Activated CD8-positive, alpha-beta T cell treated with anti-CD3 and anti-CD28 coated beads, Interleukin-2, amount 10 ng/mL, durations not matched to agents 7 days and 5 days (primary cell): ENCODE measurements at regions not wholly inside any gene's neighbourhood (a gene's known extent, or its start where the extent isn't known, plus 50 kb on each side); places are given as distances from the start of the nearest gene placed in this dataset.

Experiments
- ATAC-seq: fragments of 150-1000 bp; cut with Tn5 transposase; one replicate; pipeline ENCODE4 v1.10.0; 2021; ENCODE audit warnings: moderate library complexity
- CTCF ChIA-PET: fragments of 350-600 bp; sonication (Branson Sonifier 250); formaldehyde crosslinking; loops from one replicate; lab custom pipeline; 2021; ENCODE audit warnings: antibody characterized with exemption; lab: Charles Lee
- POLR2A ChIA-PET: fragments of 350-600 bp; sonication (Branson Sonifier 250); formaldehyde crosslinking; loops from one replicate; lab custom pipeline; 2021; ENCODE audit warnings: antibody characterized with exemption; lab: Charles Lee
- DNase-seq: peaks from one replicate; pipeline ENCODE4 v3.0.0-alpha.2; 2020
- H3K27ac Mint-ChIP-seq: one replicate; pipeline ENCODE4 v1.8.0; 2021; ENCODE audit warnings: mild to moderate bottlenecking, mixed read lengths
- H3K27me3 Mint-ChIP-seq: one replicate; pipeline ENCODE4 v1.8.0; 2021; ENCODE audit warnings: low read depth, mixed read lengths
- H3K36me3 Mint-ChIP-seq: one replicate; pipeline ENCODE4 v1.8.0; 2021; ENCODE audit warnings: low read depth, mixed read lengths
- H3K4me1 Mint-ChIP-seq: one replicate; pipeline ENCODE4 v1.8.0; 2021; ENCODE audit warnings: low read depth, mixed read lengths
- H3K4me3 Mint-ChIP-seq: one replicate; pipeline ENCODE4 v1.8.0; 2021; ENCODE audit warnings: mild to moderate bottlenecking, mixed read lengths
- H3K9me3 Mint-ChIP-seq: one replicate; pipeline ENCODE4 v1.8.0; 2022; ENCODE audit warnings: mixed read lengths; ENCODE audit not compliant: insufficient read depth

DNA sequence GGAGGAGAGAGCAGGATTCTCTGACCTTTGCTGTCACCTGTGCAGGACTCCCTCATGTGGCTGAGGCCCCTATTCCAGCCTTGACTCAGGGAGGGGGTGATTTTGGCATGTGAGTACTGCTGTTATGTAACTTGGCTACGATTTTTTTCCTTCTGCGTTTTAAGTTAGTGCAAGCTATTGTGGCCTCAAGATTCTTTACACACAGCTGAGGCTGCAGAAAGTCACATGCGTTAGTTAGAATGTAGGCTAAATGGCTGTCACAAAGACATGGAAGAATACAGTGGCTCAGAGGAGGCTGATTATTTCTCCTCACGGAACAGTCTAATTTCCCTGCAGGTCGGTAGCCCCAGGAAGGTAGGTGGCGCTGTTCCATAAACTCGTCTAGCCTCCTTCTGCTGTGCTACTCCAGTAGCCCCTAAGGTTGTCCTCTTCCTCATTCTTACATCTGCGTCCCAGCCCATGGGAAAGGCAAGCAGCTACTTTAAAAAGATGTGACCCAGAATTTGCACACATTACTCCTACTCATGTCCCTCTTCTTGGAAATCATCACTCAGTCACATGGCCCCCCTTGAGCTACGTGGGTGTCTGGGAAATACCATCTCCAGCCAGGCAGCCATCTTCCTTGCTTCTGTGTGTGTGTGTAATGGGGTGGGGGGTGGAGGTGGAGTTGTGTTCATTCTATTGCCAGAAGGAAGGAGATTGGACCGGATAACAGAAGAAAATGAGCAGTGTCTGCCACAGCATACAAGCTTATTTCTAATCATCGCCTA lies 486.6 kb downstream of the CCDC171 start:
- no peak overlapping the region for H3K4me3 Mint-ChIP-seq
- H3K9me3 Mint-ChIP-seq, result no peaks in the 10 kb centered on the region
- H3K4me1 Mint-ChIP-seq, result no peaks in the 10 kb centered on the region
- ChIA-PET POLR2A (no interaction called here), CTCF (interaction anchor here (1.2 kb wide), 1 partner anchor 94 kb away, joined by 3 read pairs; no protein-coding TSS in a partner anchor)
- peaks cover 14% of the 10 kb centered on the region for H3K27me3 Mint-ChIP-seq
- DNase-seq (no peak), ATAC-seq (no peak)
- H3K36me3 Mint-ChIP-seq, result no peaks in the 10 kb centered on the region
- H3K27ac Mint-ChIP-seq, result no peak overlapping the region

DNA sequence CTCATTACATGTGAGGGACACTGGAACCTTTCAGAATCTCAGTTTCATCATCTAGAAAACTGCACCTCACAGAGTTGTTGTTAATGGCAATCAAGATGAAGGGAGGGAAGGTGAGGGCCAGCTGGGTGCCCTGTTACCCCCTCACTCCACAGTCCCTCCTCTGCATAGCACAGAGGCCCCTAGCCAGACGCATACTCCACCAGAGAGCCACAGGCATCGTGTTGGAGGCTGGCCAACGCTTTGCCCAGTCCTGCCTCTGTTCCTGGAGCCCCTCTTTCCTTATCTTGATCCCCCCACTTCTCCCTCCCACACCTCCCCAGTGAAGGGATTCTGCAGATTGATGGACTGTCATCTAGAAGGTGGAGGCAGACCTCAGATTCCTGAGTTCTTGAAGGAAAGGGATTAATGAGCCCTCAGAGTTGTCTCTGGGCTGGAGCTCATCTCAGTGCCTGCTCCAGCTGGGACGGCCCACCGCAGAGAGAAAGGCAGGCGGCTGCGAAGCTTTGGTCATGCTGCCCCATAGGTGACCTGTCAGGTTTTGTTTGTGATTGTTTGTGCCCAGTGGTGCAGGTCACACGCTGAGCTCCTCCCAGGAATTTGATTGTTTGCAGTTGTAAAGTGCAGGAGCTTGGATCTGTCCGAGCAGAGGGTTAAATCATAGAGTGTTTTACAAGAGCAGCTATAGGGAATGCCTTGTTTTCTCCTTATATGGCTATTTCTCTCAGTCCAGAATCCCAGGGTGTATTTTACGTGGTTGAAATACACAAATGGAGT lies 487.3 kb downstream of the CCDC171 start:
- no peak overlapping the region for H3K27ac Mint-ChIP-seq
- no peak for DNase-seq

DNA sequence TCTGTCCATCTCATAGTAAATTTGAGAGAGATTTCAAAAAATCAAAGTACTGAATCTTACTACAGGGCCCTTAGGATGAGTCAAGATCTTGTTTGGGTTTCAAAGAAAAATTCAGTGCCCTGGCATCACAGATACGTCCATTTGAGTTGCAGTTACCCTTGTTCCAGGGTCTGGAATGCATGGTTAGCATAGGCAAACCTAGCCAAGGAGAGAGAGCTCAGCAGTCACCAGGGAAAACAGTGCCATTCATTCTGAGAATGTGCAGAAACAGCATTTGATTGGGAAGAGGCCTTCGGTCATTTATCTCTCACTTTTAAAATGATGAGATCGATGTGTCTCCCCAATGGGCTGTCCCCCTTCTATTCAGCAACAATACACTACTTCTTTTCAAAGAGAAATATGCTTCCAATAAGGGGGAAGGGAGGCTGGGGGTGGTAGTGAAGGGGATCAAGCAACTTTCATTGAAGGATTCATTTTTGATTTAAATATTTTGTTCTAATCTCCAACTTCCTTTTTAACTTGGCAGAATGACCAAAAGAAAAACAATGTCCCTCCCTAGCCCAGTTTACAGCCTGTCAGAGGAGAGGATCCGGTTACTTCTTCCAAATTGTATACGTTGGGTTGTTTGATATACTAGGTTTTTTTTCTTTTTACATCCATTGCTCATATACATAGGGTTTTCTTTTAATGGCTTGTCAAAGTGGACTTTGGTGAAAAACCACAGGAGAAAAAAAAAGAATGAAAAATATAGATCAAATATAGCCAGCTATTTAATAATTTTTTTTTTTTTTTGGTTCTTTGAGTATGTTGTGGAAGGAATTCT lies 491.1 kb downstream of the CCDC171 start:
- Mint-ChIP-seq H3K27ac (no peak overlapping the region), H3K27me3 (peaks cover 6% of the 10 kb centered on the region), H3K9me3 (no peaks in the 10 kb centered on the region), H3K4me3 (no peak overlapping the region), H3K4me1 (no peaks in the 10 kb centered on the region), H3K36me3 (no peaks in the 10 kb centered on the region)
- POLR2A ChIA-PET, result no interaction called here
- ATAC-seq, result no peak
- DNase-seq, result no peak
- CTCF ChIA-PET, result no interaction called here

More for the DNA sequence above, 487.3 kb downstream of the CCDC171 start:
- Mint-ChIP-seq H3K4me3 (no peak overlapping the region), H3K27me3 (peaks cover 14% of the 10 kb centered on the region), H3K9me3 (no peaks in the 10 kb centered on the region), H3K4me1 (no peaks in the 10 kb centered on the region), H3K36me3 (no peaks in the 10 kb centered on the region)
- CTCF ChIA-PET, result no interaction called here
- ATAC-seq, result no peak
- POLR2A ChIA-PET, result no interaction called here

DNA sequence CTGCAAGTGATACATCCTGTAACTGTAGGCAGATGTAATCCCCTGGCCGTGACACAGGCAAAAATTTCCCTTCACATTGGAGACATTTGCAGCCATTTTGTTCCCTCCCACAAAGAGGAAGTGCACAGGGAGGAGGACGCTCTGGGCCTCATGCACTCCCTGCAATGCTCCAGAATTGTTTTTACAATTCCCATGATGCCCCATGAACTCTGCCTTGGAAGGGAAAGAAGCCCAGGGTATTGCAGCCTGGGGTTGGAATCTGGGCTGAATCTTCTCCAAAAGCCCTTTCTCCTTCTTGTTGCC lies 491.7 kb downstream of the CCDC171 start:
- H3K36me3 Mint-ChIP-seq, result no peaks in the 10 kb centered on the region
- no peaks in the 10 kb centered on the region for H3K4me1 Mint-ChIP-seq
- H3K9me3 Mint-ChIP-seq, result no peaks in the 10 kb centered on the region
- H3K27me3 Mint-ChIP-seq, result peaks cover 6% of the 10 kb centered on the region
- H3K27ac Mint-ChIP-seq, result no peak overlapping the region
- no peak for ATAC-seq
- DNase-seq, result no peak
- no peak overlapping the region for H3K4me3 Mint-ChIP-seq
- POLR2A ChIA-PET, result no interaction called here
- CTCF ChIA-PET, result no interaction called here

DNA sequence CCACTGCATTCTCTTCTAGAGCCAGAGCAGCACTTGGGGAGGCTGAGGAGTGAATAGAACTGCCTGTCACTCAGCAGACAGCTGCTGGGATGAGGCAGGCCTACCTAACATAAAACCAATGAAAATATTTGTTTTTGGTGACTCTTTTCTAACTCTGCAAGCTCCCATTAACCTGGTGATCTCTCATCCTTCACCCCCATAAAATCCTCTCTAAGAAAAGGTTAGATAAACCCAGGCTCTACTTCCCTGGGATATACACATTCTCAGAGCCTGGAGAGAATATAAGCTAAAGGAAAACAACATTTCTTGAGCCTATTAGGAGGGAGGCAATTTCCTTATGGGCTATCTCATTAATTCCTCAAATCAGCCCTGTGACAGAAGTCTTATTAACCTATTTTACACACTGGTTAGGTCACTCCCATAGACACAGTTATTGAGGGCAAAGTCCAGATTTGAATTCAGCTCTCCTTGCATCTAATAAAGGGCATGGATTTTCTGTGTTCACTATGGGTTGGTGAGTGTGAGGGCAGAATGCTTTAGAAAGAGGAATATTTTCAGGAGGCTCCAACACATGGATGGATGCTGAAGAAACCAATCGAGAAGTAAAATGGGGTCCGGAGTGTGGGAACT lies 492.9 kb downstream of the CCDC171 start:
- Mint-ChIP-seq H3K27me3 (peaks cover 6% of the 10 kb centered on the region), H3K4me3 (no peak overlapping the region), H3K9me3 (no peaks in the 10 kb centered on the region), H3K27ac (no peak overlapping the region), H3K36me3 (no peaks in the 10 kb centered on the region), H3K4me1 (no peaks in the 10 kb centered on the region)
- CTCF ChIA-PET, result no interaction called here
- DNase-seq, result no peak
- POLR2A ChIA-PET, result no interaction called here
- no peak for ATAC-seq

DNA sequence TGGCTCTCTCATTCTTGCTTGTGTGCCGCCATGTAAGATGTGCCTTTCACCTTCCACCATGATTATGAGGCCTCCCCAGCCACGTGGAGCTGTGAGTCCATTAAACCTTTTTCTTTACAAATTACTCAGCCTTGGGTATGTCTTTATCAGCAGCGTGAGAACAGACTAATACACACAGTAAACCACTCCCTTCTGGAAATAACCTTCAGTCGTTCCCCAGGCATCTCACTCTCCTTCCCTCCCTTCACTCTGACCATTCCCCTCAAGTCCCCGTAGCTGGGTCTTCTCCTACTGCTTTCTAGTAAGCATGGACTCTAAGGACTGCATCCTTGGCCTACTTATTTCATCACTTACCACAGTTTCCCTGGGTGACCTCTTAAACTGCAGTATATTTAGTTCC lies 493.9 kb downstream of the CCDC171 start:
- DNase-seq (no peak), ATAC-seq (no peak)
- ChIA-PET POLR2A (no interaction called here), CTCF (no interaction called here)
- Mint-ChIP-seq H3K4me1 (no peaks in the 10 kb centered on the region), H3K36me3 (no peaks in the 10 kb centered on the region), H3K4me3 (no peak overlapping the region), H3K9me3 (no peaks in the 10 kb centered on the region), H3K27me3 (peaks cover 2% of the 10 kb centered on the region), H3K27ac (no peak overlapping the region)

DNA sequence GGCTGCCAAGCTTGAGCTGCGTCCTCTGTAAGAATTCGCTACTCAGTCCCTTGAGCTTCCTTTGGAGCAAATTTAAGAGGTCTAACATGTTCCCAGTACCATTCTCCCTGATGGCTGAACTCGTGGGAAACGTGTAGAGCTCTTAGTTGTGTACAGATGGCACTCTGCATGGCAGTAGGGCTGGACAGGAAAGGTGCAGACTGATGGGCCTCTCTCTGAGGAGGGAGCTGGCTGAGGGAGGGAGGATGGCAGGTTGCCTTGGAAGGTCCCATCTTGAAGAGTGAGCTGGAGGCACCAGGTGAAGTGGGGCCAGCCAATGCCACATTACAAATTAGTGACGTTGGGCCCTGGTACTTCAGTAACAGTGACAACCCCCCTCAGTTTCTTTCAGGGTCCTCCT lies 495.3 kb downstream of the CCDC171 start:
- Mint-ChIP-seq H3K27me3 (peaks cover 2% of the 10 kb centered on the region), H3K9me3 (no peaks in the 10 kb centered on the region), H3K4me3 (no peak overlapping the region), H3K27ac (no peak overlapping the region), H3K4me1 (no peaks in the 10 kb centered on the region), H3K36me3 (no peaks in the 10 kb centered on the region)
- DNase-seq (no peak), ATAC-seq (no peak)
- ChIA-PET POLR2A (no interaction called here), CTCF (no interaction called here)

DNA sequence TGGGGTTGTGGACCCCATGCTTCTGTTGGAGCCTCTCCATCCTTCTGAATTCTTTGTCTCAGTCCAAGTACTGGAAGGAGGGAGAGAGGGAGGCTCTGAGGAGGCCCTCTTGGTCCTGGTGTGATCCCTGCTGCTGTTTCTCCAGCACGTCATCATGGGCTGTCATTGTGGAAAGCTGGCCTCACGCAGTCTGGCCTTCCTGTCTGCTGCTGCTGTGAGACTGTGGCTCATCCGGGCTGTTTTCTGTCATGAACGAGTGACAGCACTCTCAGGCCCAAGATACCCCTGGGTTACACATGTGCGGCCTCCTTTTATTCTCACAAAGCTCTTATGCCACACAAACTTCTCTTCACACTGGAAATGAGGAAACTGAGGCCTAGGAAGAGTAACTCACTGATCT lies 499.3 kb downstream of the CCDC171 start:
- ChIA-PET CTCF (no interaction called here), POLR2A (no interaction called here)
- H3K9me3 Mint-ChIP-seq, result no peaks in the 10 kb centered on the region
- no peaks in the 10 kb centered on the region for H3K36me3 Mint-ChIP-seq
- peaks cover 4% of the 10 kb centered on the region for H3K27me3 Mint-ChIP-seq
- H3K4me3 Mint-ChIP-seq, result no peak overlapping the region
- H3K4me1 Mint-ChIP-seq, result no peaks in the 10 kb centered on the region
- no peak for ATAC-seq
- DNase-seq, result no peak
- H3K27ac Mint-ChIP-seq, result no peak overlapping the region

DNA sequence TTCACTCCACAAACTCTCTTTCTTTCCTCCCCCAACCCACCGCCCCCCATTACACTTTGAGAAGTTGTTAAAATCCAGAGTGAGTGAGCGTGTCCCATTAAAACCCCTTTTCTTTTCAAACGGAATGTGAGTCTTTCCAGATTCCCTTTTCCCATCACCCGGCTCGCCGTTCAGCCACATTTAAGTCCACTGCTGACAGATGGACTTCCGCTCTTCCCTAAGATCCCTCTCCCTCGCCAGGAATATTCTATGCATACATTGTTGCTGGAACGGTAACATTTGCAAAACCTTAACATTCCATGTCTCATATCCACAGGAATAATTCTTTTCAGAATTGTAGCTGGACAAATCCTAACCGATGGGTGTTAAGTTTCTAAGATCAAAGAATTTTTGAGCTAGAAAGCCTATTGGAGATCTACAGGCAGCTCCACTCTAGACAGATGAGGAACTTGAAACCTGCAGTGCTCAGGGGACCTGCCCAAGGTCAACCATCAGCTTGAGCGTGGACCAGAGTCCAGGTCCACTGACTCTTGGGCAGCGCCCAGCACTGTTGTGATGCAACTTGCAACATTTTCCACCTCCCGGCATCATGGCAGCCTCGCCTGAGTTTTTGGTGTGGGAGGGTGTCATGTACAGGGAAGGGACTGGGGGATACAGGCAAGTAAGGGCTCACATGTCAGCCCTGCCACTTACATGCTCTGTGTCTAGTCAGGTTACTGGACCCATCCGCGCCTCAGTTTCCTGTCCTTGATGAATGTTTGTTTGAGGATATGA lies 500.1 kb downstream of the CCDC171 start:
- no peak for ATAC-seq

DNA sequence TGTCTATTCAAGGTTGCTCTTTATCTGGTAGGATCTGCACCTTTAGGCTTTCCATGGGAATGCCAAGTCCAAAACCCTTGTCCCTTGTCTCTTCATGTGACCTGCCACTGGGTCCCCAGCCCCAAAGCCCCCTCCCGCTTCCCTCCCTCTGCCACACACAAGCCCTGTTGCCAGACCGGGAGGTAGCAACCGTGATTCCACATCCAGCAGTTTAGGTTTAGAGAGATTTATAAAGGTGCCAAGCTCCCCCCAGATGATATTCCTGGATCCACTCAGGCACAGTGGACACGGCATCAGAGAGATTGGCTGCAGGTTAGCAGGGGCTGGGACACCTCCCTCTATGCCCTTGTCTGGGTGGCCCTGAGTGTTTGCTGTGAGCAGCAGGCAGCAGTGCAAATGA lies 504.7 kb downstream of the CCDC171 start:
- no peaks in the 10 kb centered on the region for H3K9me3 Mint-ChIP-seq
- ATAC-seq (no peak), DNase-seq (no peak)
- H3K27me3 Mint-ChIP-seq, result peaks cover 2% of the 10 kb centered on the region
- ChIA-PET POLR2A (no interaction called here), CTCF (no interaction called here)
- peaks cover 20% of the 10 kb centered on the region for H3K4me1 Mint-ChIP-seq
- no peak overlapping the region for H3K27ac Mint-ChIP-seq
- H3K4me3 Mint-ChIP-seq, result no peak overlapping the region
- no peaks in the 10 kb centered on the region for H3K36me3 Mint-ChIP-seq

More for the DNA sequence above, 500.1 kb downstream of the CCDC171 start:
- H3K9me3 Mint-ChIP-seq, result no peaks in the 10 kb centered on the region
- no peaks in the 10 kb centered on the region for H3K36me3 Mint-ChIP-seq
- peaks cover 7% of the 10 kb centered on the region for H3K4me1 Mint-ChIP-seq
- no peak overlapping the region for H3K27ac Mint-ChIP-seq
- POLR2A ChIA-PET, result no interaction called here
- peaks cover 4% of the 10 kb centered on the region for H3K27me3 Mint-ChIP-seq
- H3K4me3 Mint-ChIP-seq, result no peak overlapping the region
- CTCF ChIA-PET, result no interaction called here
- DNase-seq, result no peak

DNA sequence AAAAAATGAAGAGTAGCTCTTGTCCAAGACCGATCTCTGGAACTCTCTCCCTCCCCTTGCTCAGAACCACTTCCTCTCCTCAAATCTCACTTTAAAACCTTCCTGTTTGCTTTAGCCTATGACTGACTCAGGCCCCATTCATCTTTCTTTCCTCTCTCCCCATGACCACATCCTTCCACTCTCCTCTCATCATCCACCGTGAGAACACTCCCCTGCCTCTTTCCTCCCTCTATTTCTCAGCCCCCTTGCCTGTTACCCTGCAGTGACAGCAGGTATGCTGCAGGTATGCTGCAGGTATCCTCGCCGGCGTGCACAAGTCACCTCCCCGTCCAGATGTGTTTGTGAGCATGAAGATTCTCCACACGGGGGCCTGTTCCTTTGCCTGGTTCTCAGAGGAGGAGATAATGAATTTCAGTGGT lies 505.3 kb downstream of the CCDC171 start:
- H3K4me1 Mint-ChIP-seq, result peaks cover 20% of the 10 kb centered on the region
- H3K9me3 Mint-ChIP-seq, result no peaks in the 10 kb centered on the region
- H3K36me3 Mint-ChIP-seq, result no peaks in the 10 kb centered on the region
- peak; percentile 89 for ATAC-seq
- ChIA-PET CTCF (no interaction called here), POLR2A (no interaction called here)
- peaks cover 5% of the 10 kb centered on the region for H3K27me3 Mint-ChIP-seq
- H3K4me3 Mint-ChIP-seq, result peak overlapping the region; percentile 30
- peak overlapping the region; percentile 72 for H3K27ac Mint-ChIP-seq
- peak; percentile 41 for DNase-seq
